SK-N-MC (cell line): ENCODE measurements at regions not wholly inside any gene's neighbourhood (a gene's known extent, or its start where the extent isn't known, plus 50 kb on each side); places are given as distances from the start of the nearest gene placed in this dataset.

ENCODE experiments used
- DNase-seq: peaks from one replicate; pipeline ENCODE4 v3.0.0-alpha.2; 2011; ENCODE audit warnings: low read depth, low spot score
- H3K27ac ChIP-seq: fragments of 200-600 bp; sonication (generic); 2 replicates; pipeline ENCODE4 v1.5.1; 2016; ENCODE audit warnings: mixed run types
- H3K36me3 ChIP-seq: fragments of 200-600 bp; sonication (generic); 2 replicates; pipeline ENCODE4 v1.6.1; 2017; ENCODE audit warnings: antibody characterized with exemption, low read length, mixed read lengths; ENCODE audit not compliant: insufficient read depth
- H3K4me3 ChIP-seq: fragments of 200-600 bp; sonication (generic); 2 replicates; pipeline ENCODE4 v1.5.1; 2016
- H3K9ac ChIP-seq: fragments of 200-600 bp; sonication (generic); 2 replicates; pipeline ENCODE4 v1.8.0; 2017; ENCODE audit warnings: mixed run types, mixed read lengths; ENCODE audit not compliant: insufficient read length
- H3K9me3 ChIP-seq: fragments of 200-600 bp; sonication (generic); 2 replicates; pipeline ENCODE4 v1.6.1; 2017; ENCODE audit warnings: low read depth, mild to moderate bottlenecking, antibody characterized with exemption, low read length, moderate library complexity, mixed read lengths
- EZH2 ChIP-seq: fragments of 200-600 bp; sonication (generic); IDR thresholded peaks from one replicate; pipeline ENCODE4 v1.6.1; 2017; ENCODE audit warnings: antibody characterized with exemption
- FOXP2 ChIP-seq: optimal IDR thresholded peaks from 2 replicates; pipeline ENCODE3; 2011; ENCODE audit warnings: mild to moderate bottlenecking, moderate library complexity; ENCODE audit not compliant: insufficient read depth; ENCODE audit errors: extremely low read length, control extremely low read depth
- POLR2AphosphoS5 ChIP-seq: IDR thresholded peaks from 2 replicates; pipeline ENCODE4 v1.6.1; 2012; ENCODE audit warnings: mild to moderate bottlenecking, low read depth, low read length, borderline replicate concordance

- no peak for DNase-seq
- Histone ChIP-seq H3K27ac (no peak overlapping the region), H3K36me3 (no peaks in the 10 kb centered on the region), H3K4me3 (no peak overlapping the region), H3K9me3 (no peaks in the 10 kb centered on the region), H3K9ac (no peak overlapping the region)
- TF ChIP-seq FOXP2 (no peak), EZH2 (no peak), POLR2AphosphoS5 (no peak)
These were observed 57.8 kb upstream of the TENM4 start for GRCh38 chr11:79498667-79499066.

GRCh38 chr11:79493555-79494171, 52.8 kb upstream of the TENM4 start:
- DNase-seq, result no peak
- Histone ChIP-seq H3K4me3 (no peak overlapping the region), H3K36me3 (no peaks in the 10 kb centered on the region), H3K9me3 (no peaks in the 10 kb centered on the region), H3K27ac (no peak overlapping the region), H3K9ac (no peak overlapping the region)
- TF ChIP-seq EZH2 (no peak), FOXP2 (no peak), POLR2AphosphoS5 (no peak)

- TF ChIP-seq EZH2 (no peak), FOXP2 (no peak), POLR2AphosphoS5 (no peak)
- no peaks in the 10 kb centered on the region for H3K36me3 ChIP-seq
- no peak overlapping the region for H3K27ac ChIP-seq
- DNase-seq, result no peak
- H3K9me3 ChIP-seq, result no peaks in the 10 kb centered on the region
- no peak overlapping the region for H3K4me3 ChIP-seq
- H3K9ac ChIP-seq, result no peak overlapping the region
These were observed 51.2 kb upstream of the TENM4 start for GRCh38 chr11:79492008-79492407.
